ENCODE measurements at regions not wholly inside any gene's neighbourhood (a gene's known extent, or its start where the extent isn't known, plus 50 kb on each side); places are given as distances from the start of the nearest gene placed in this dataset.

- no peak overlapping the region for H3K4me3 Mint-ChIP-seq
- no peaks in the 10 kb centered on the region for H3K27me3 Mint-ChIP-seq
Measured at GRCh38 chr14:98099527-98099926, 1172.5 kb downstream of the BCL11B start.

DNA sequence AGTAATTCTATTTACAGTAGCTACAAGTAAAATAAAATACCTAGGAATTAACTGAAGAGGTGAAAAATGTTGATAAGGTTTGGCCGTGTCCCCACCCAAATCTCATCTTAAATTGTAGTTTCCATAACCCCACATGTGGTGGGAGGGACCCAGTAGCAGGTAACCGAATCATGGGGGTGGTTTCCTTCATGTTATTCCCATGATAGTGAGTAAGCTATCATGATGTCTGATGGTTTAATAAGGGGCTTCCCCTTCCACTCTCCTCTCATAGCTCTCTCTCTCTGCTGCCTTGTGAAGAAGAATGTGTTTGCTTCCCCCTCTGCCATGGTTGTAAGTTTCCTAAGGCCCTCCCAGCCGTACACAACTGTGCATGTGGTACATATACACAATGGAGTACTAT is 1170.7 kb downstream of the BCL11B start:
- Mint-ChIP-seq H3K36me3 (no peaks in the 10 kb centered on the region), H3K27me3 (no peaks in the 10 kb centered on the region), H3K4me1 (no peaks in the 10 kb centered on the region), H3K4me3 (no peak overlapping the region), H3K9me3 (peaks cover 2 to 9% (median 3%) of the 10 kb centered on the region in 3 donors), H3K27ac (no peak overlapping the region)

More at GRCh38 chr14:98099527-98099926, 1172.5 kb downstream of the BCL11B start:
- H3K4me1 Mint-ChIP-seq: no peaks in the 10 kb centered on the region
- H3K27ac Mint-ChIP-seq: no peak overlapping the region
- H3K9me3 Mint-ChIP-seq: peaks cover 3 to 11% (median 4%) of the 10 kb centered on the region in 3 donors
- no peaks in the 10 kb centered on the region for H3K36me3 Mint-ChIP-seq

DNA sequence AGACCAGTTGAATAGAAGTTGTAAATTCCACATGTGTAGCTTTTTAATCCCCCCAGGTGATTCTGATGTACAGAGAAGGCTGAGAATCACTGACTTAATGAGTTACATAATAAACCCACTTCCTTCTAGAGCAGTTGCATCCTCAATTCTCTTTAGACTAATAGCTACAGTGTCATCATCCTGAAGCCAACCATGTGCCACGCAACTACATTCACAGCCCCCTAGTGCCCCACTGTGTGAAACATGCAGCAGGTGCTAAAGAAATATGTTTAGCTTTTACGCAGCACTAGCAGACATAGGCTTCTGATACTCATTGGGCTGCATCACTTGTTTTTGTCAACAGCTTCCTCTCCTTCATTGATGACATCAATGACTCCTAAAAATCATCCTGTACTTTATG is 1168.3 kb downstream of the BCL11B start:
- Mint-ChIP-seq H3K4me1 (no peaks in the 10 kb centered on the region), H3K27me3 (no peaks in the 10 kb centered on the region), H3K36me3 (no peaks in the 10 kb centered on the region), H3K27ac (no peak overlapping the region), H3K4me3 (no peak overlapping the region), H3K9me3 (peaks cover 0 to 8% (median 2%) of the 10 kb centered on the region in 3 donors)

- Mint-ChIP-seq H3K27ac (no peak overlapping the region), H3K4me3 (no peak overlapping the region), H3K9me3 (peaks cover 0 to 3% (median 0%) of the 10 kb centered on the region in 3 donors), H3K4me1 (no peaks in the 10 kb centered on the region), H3K27me3 (no peaks in the 10 kb centered on the region), H3K36me3 (peaks cover 1% of the 10 kb centered on the region)
Measured at GRCh38 chr14:98109326-98109725, 1162.7 kb downstream of the BCL11B start.

DNA sequence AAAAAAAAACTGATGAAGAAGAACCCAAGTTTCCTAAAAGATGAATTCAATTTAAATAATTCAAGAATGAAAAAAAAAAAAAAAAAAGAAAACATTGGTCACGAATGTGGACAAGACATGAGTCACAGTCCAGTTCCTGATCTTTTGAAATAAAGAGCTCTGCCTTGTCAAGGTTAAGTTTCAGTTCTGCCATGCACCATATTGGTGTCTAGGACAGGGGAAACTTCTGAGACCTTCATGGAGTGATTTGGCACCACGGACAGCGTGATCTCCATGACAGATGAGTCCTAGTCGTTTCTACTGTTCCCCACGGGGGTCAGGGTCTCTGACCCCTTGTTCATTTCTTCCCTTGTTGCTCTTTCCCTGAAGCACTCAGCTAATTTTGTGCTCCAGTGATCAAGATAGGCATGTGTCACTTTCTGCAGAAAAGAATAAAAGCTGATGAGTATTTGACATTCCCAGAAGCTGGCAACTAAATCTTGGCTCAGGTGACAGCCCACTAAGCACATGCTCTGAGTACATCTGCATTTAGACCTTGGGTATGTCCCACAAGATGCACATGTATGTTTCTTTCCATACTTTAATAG is 1159.7 kb downstream of the BCL11B start:
- H3K9me3 Mint-ChIP-seq: peaks cover 0 to under 1% (median 0%) of the 10 kb centered on the region in 3 donors
- H3K4me1 Mint-ChIP-seq: no peaks in the 10 kb centered on the region
- H3K27me3 Mint-ChIP-seq: no peaks in the 10 kb centered on the region
- no peak overlapping the region for H3K4me3 Mint-ChIP-seq
- H3K36me3 Mint-ChIP-seq: peaks cover 1% of the 10 kb centered on the region
- H3K27ac Mint-ChIP-seq: no peak overlapping the region

DNA sequence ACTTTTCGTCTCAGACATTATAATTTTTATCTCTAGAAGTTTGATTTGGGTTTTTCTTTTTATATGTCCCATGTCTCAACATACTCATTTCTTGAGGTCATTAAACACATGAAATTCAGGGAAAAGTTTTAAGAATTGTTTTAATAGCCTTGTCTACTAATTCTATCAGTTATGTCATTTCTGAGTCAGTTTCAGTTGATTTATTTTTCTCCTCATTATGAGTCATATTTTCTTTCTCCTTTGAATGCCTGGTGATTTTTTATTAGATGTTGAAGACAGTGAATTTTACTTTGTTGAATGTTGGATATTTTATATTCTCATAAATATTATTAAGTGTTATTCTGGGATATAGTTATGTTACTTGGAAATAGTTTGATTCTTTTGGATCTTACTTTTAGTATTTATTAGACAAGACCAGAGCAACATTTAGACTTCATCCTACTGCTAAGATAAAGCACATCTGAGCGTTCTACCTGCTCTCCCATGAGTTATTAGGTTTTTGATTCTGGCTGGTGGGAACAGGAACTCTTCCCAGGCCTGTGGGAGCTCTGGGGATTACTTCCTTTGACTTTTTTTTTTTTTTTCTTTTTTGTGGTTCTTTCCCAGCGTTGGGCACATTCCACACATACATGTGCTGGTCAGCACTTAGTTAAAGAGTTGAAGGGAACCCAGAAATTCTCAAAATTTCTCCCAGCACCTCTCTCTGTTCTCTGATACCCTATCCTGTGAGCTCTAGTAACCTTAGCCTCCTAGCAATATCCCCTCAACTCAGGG is 1157.7 kb downstream of the BCL11B start:
- no peaks in the 10 kb centered on the region for H3K27me3 Mint-ChIP-seq
- no peaks in the 10 kb centered on the region for H3K4me1 Mint-ChIP-seq
- H3K27ac Mint-ChIP-seq: no peak overlapping the region
- H3K4me3 Mint-ChIP-seq: no peak overlapping the region
- H3K9me3 Mint-ChIP-seq: peaks cover 0 to 3% (median 0%) of the 10 kb centered on the region in 3 donors
- peaks cover 1% of the 10 kb centered on the region for H3K36me3 Mint-ChIP-seq

- no peak overlapping the region for H3K27ac Mint-ChIP-seq
- peaks cover 0 to 5% (median 3%) of the 10 kb centered on the region in 3 donors for H3K9me3 Mint-ChIP-seq
- peaks cover 1% of the 10 kb centered on the region for H3K36me3 Mint-ChIP-seq
- no peaks in the 10 kb centered on the region for H3K27me3 Mint-ChIP-seq
- H3K4me1 Mint-ChIP-seq: no peaks in the 10 kb centered on the region
- no peak overlapping the region for H3K4me3 Mint-ChIP-seq
Measured at GRCh38 chr14:98114946-98115345, 1157.1 kb downstream of the BCL11B start.

- H3K4me1 Mint-ChIP-seq: no peaks in the 10 kb centered on the region
- no peak overlapping the region for H3K27ac Mint-ChIP-seq
- H3K9me3 Mint-ChIP-seq: peaks cover 5 to 10% (median 8%) of the 10 kb centered on the region in 3 donors
- H3K4me3 Mint-ChIP-seq: no peak overlapping the region
- H3K27me3 Mint-ChIP-seq: no peaks in the 10 kb centered on the region
- no peaks in the 10 kb centered on the region for H3K36me3 Mint-ChIP-seq
Measured at GRCh38 chr14:98118749-98119148, 1153.2 kb downstream of the BCL11B start.

DNA sequence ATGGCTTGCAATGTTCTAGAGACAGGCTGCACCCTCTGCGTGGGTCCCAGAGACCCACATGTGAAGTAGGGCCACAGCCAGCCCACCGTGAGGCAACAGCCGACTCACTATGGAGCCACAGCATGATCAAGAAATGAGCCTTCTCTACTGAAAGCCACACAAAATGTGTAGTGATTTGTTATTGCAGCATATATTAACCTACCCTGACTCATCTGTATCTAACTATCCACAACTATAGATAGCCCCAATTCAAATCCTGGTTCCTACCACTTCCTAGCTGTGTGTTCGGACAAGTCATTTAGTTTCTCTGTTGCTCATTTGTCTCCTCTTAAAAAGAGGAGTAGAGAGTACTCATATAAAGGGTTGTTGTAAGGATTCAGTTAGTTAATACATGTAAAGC is 1152.3 kb downstream of the BCL11B start:
- Mint-ChIP-seq H3K27me3 (no peaks in the 10 kb centered on the region), H3K36me3 (no peaks in the 10 kb centered on the region), H3K4me1 (no peaks in the 10 kb centered on the region), H3K27ac (no peak overlapping the region), H3K9me3 (peaks cover 8 to 13% (median 8%) of the 10 kb centered on the region in 3 donors), H3K4me3 (no peak overlapping the region)

- Mint-ChIP-seq H3K4me1 (no peaks in the 10 kb centered on the region), H3K27ac (no peak overlapping the region), H3K9me3 (peaks cover 8 to 13% (median 10%) of the 10 kb centered on the region in 3 donors)
Measured at GRCh38 chr14:98120831-98121464, 1151.0 kb downstream of the BCL11B start.

GRCh38 chr14:98122527-98122926 is 1149.5 kb downstream of the BCL11B start:
- H3K9me3 Mint-ChIP-seq: peaks cover 8 to 10% (median 10%) of the 10 kb centered on the region in 3 donors
- no peaks in the 10 kb centered on the region for H3K4me1 Mint-ChIP-seq
- no peak overlapping the region for H3K27ac Mint-ChIP-seq
- H3K4me3 Mint-ChIP-seq: no peak overlapping the region
- H3K36me3 Mint-ChIP-seq: no peaks in the 10 kb centered on the region
- no peaks in the 10 kb centered on the region for H3K27me3 Mint-ChIP-seq

More at GRCh38 chr14:98120831-98121464, 1151.0 kb downstream of the BCL11B start:
- Mint-ChIP-seq H3K27me3 (no peaks in the 10 kb centered on the region), H3K4me3 (no peak overlapping the region), H3K36me3 (no peaks in the 10 kb centered on the region)

GRCh38 chr14:98130691-98131090 is 1141.3 kb downstream of the BCL11B start:
- H3K27ac Mint-ChIP-seq: no peak overlapping the region
- H3K4me1 Mint-ChIP-seq: no peaks in the 10 kb centered on the region

GRCh38 chr14:98131406-98131805 is 1140.6 kb downstream of the BCL11B start:
- no peaks in the 10 kb centered on the region for H3K4me1 Mint-ChIP-seq
- peaks cover 2% of the 10 kb centered on the region for H3K27me3 Mint-ChIP-seq
- peaks cover 0 to 12% (median 0%) of the 10 kb centered on the region in 3 donors for H3K9me3 Mint-ChIP-seq
- no peak overlapping the region for H3K27ac Mint-ChIP-seq
- H3K4me3 Mint-ChIP-seq: peak overlapping the region in 1 of 4 donors; percentile 52
- no peaks in the 10 kb centered on the region for H3K36me3 Mint-ChIP-seq

More at GRCh38 chr14:98130691-98131090, 1141.3 kb downstream of the BCL11B start:
- H3K4me3 Mint-ChIP-seq: no peak overlapping the region
- H3K9me3 Mint-ChIP-seq: peaks cover 0 to 12% (median 0%) of the 10 kb centered on the region in 3 donors
- H3K27me3 Mint-ChIP-seq: peaks cover 2% of the 10 kb centered on the region
- no peaks in the 10 kb centered on the region for H3K36me3 Mint-ChIP-seq

GRCh38 chr14:98133806-98134205 is 1138.2 kb downstream of the BCL11B start:
- H3K4me1 Mint-ChIP-seq: no peaks in the 10 kb centered on the region
- peaks cover 0 to 7% (median 0%) of the 10 kb centered on the region in 3 donors for H3K9me3 Mint-ChIP-seq
- H3K27me3 Mint-ChIP-seq: peaks cover 4% of the 10 kb centered on the region
- H3K36me3 Mint-ChIP-seq: no peaks in the 10 kb centered on the region
- H3K27ac Mint-ChIP-seq: no peak overlapping the region
- no peak overlapping the region for H3K4me3 Mint-ChIP-seq
